Thyroid gland (tissue), 4 donors: ENCODE measurements at regions not wholly inside any gene's neighbourhood (a gene's known extent, or its start where the extent isn't known, plus 50 kb on each side); places are given as distances from the start of the nearest gene placed in this dataset.

Experiments used
- DNase-seq, 2 donors: peaks; one replicate each; pipeline ENCODE4 v3.0.0-alpha.2; 2019
- H3K27ac ChIP-seq, 3 donors: fragments of 200-600 bp; sonication (generic); 1 replicate in 2 of 3; 2 replicates in 1 of 3; pipeline ENCODE4 v1.5.1; 2016 to 2019; ENCODE audit warnings: mild to moderate bottlenecking in 1 of 3, moderate library complexity in 1 of 3
- H3K27me3 ChIP-seq: fragments of 200-600 bp; sonication (generic); one replicate; pipeline ENCODE4 v1.5.1; 2019
- H3K36me3 ChIP-seq, 2 donors: fragments of 200-600 bp; sonication (generic); one replicate each; pipeline ENCODE4 v1.5.1; 2016 to 2019
- H3K4me1 ChIP-seq, 2 donors: fragments of 200-600 bp; sonication (generic); one replicate each; pipeline ENCODE4 v1.5.1; 2017 to 2019
- H3K4me3 ChIP-seq, 3 donors: fragments of 200-600 bp; sonication (generic); replicated peaks in 1 of 3; 1 replicate in 2 of 3; 2 replicates in 1 of 3; pipeline ENCODE4 v1.5.1; 2016; ENCODE audit warnings: mild to moderate bottlenecking in 1 of 3
- H3K9me3 ChIP-seq: fragments of 200-600 bp; sonication (generic); one replicate; pipeline ENCODE4 v1.5.1; 2017
- CTCF ChIP-seq, 6 experiments: fragments of 200-600 bp in 3 of 6; fragments of 450-650 bp in 3 of 6; sonication (generic) in 3 of 6; IDR thresholded peaks; one replicate each; pipeline ENCODE4 v1.5.1; 2016 to 2019; ENCODE audit warnings: antibody characterized with exemption in 6 of 6, mild to moderate bottlenecking in 2 of 6, inconsistent platforms in 1 of 6, moderate library complexity in 1 of 6
- POLR2A ChIP-seq, 2 donors: fragments of 450-650 bp; IDR thresholded peaks; one replicate each; pipeline ENCODE4 v1.6.1; 2017; ENCODE audit warnings: antibody characterized with exemption in 2 of 2, mild to moderate bottlenecking in 2 of 2, moderate library complexity in 1 of 2
- WGBS, 2 donors: methylation state at CpG; one replicate each; pipeline ENCODE4 v1.1.5; 2017; 5-methylcytosine and 5-hydroxymethylcytosine counted together
- intact Hi-C: fragments of 100-400 bp; cut with DNase I; formaldehyde crosslinking; loops from one replicate; pipeline ENCODE4 v1.15.1; 2023

- Histone ChIP-seq H3K36me3 (no peaks in the 10 kb centered on the region), H3K27me3 (no peaks in the 10 kb centered on the region), H3K9me3 (no peaks in the 10 kb centered on the region), H3K4me1 (no peaks in the 10 kb centered on the region), H3K27ac (no peak overlapping the region), H3K4me3 (no peak overlapping the region)
- 77 to 78% methylated on average over 4 of the region's 4 CpGs for WGBS, 2 donors
- no peak for TF ChIP-seq POLR2A (IDR thresholded peaks at IDR 0.05)
- no peak for TF ChIP-seq CTCF (IDR thresholded peaks at IDR 0.05)
- intact Hi-C loops, result no loop called here
- DNase-seq, result no peak
Observed at GRCh38 chr12:45568808-45569207, 160.7 kb upstream of the ARID2 start.

GRCh38 chr12:45570501-45570900 is 159.0 kb upstream of the ARID2 start:
- Histone ChIP-seq H3K27me3 (no peaks in the 10 kb centered on the region), H3K27ac (no peak overlapping the region), H3K4me3 (no peak overlapping the region), H3K9me3 (no peaks in the 10 kb centered on the region), H3K4me1 (no peaks in the 10 kb centered on the region), H3K36me3 (no peaks in the 10 kb centered on the region)
- 83% methylated on average over 1 of the region's 1 CpG for WGBS, 2 donors
- TF ChIP-seq POLR2A (IDR thresholded peaks at IDR 0.05) (no peak), CTCF (IDR thresholded peaks at IDR 0.05) (no peak)
- no peak for DNase-seq
- intact Hi-C loops, result no loop called here

- Histone ChIP-seq H3K4me1 (no peaks in the 10 kb centered on the region), H3K9me3 (no peaks in the 10 kb centered on the region), H3K27ac (no peak overlapping the region), H3K27me3 (no peaks in the 10 kb centered on the region), H3K4me3 (no peak overlapping the region), H3K36me3 (no peaks in the 10 kb centered on the region)
- intact Hi-C loops, result no loop called here
- TF ChIP-seq CTCF (IDR thresholded peaks at IDR 0.05), result no peak
- no peak for TF ChIP-seq POLR2A (IDR thresholded peaks at IDR 0.05)
- no peak for DNase-seq
- 93 to 96% methylated on average over 1 of the region's 1 CpG for WGBS, 2 donors
Observed at GRCh38 chr12:45572114-45572513, 157.4 kb upstream of the ARID2 start.

GRCh38 chr12:45575417-45575816 is 154.1 kb upstream of the ARID2 start:
- intact Hi-C loops, result no loop called here
- no peak for DNase-seq
- Histone ChIP-seq H3K27ac (no peak overlapping the region), H3K9me3 (no peaks in the 10 kb centered on the region), H3K36me3 (no peaks in the 10 kb centered on the region), H3K4me3 (no peak overlapping the region), H3K27me3 (no peaks in the 10 kb centered on the region), H3K4me1 (no peaks in the 10 kb centered on the region)
- TF ChIP-seq POLR2A (IDR thresholded peaks at IDR 0.05) (no peak), CTCF (IDR thresholded peaks at IDR 0.05) (no peak)

- Histone ChIP-seq H3K27me3 (no peaks in the 10 kb centered on the region), H3K27ac (no peak overlapping the region), H3K4me1 (no peaks in the 10 kb centered on the region), H3K9me3 (no peaks in the 10 kb centered on the region), H3K36me3 (no peaks in the 10 kb centered on the region), H3K4me3 (no peak overlapping the region)
- TF ChIP-seq POLR2A (IDR thresholded peaks at IDR 0.05) (no peak), CTCF (IDR thresholded peaks at IDR 0.05) (no peak)
- 66 to 71% methylated on average over 7 of the region's 7 CpGs for WGBS, 2 donors
- intact Hi-C loops, result no loop called here
- no peak for DNase-seq
Observed at GRCh38 chr12:45575823-45576475, 153.6 kb upstream of the ARID2 start.
